Fibroblast of lung (primary cell): ENCODE measurements at regions not wholly inside any gene's neighbourhood (a gene's known extent, or its start where the extent isn't known, plus 50 kb on each side); places are given as distances from the start of the nearest gene placed in this dataset.

Experiments
- DNase-seq, 2 donors: peaks; one replicate each; pipeline versions ENCODE4 v3.0.0 to v3.0.0-alpha.2; 2010; ENCODE audit warnings: low read depth in 2 of 2
- H2AFZ ChIP-seq: 2 replicates; pipeline ENCODE4 v1.5.1; 2012; ENCODE audit warnings: low read length, control low read depth, inconsistent platforms
- H3K27ac ChIP-seq: 2 replicates; pipeline ENCODE4 v1.5.1; 2011; ENCODE audit warnings: low read length, control low read depth; ENCODE audit not compliant: insufficient read depth
- H3K27me3 ChIP-seq: 2 replicates; pipeline ENCODE4 v1.5.1; 2011; ENCODE audit warnings: mild to moderate bottlenecking, low read length; ENCODE audit not compliant: control insufficient read depth, insufficient read depth
- H3K36me3 ChIP-seq: 2 replicates; pipeline ENCODE4 v1.5.1; 2011; ENCODE audit warnings: low read length; ENCODE audit not compliant: control insufficient read depth, insufficient read depth
- H3K4me1 ChIP-seq: 2 replicates; pipeline ENCODE4 v1.5.1; 2011; ENCODE audit warnings: low read length; ENCODE audit not compliant: control insufficient read depth, insufficient read depth; ENCODE audit errors: extremely low read depth
- H3K4me2 ChIP-seq: 2 replicates; pipeline ENCODE4 v1.5.1; 2011; ENCODE audit warnings: low read length, control low read depth; ENCODE audit not compliant: insufficient read depth; ENCODE audit errors: extremely low read depth
- H3K4me3 ChIP-seq, 4 experiments: fragments of 200-600 bp in 1 of 4; sonication (generic) in 1 of 4; replicated peaks in 1 of 4; 2 replicates each; pipeline ENCODE4 v1.5.1; 2011 to 2016; ENCODE audit warnings: low read length in 4 of 4, low read depth in 3 of 4, mild to moderate bottlenecking in 3 of 4, control low read depth in 2 of 4, inconsistent platforms in 1 of 4, mixed read lengths in 1 of 4; ENCODE audit not compliant: insufficient read depth in 1 of 4; ENCODE audit errors: control extremely low read depth in 1 of 4
- H3K79me2 ChIP-seq: 2 replicates; pipeline ENCODE4 v1.5.1; 2012; ENCODE audit warnings: mild to moderate bottlenecking, low read length, inconsistent platforms; ENCODE audit not compliant: control insufficient read depth, insufficient read depth
- H3K9ac ChIP-seq: 2 replicates; pipeline ENCODE4 v1.5.1; 2011; ENCODE audit warnings: mild to moderate bottlenecking, low read length, control low read depth; ENCODE audit not compliant: insufficient read depth
- H3K9me3 ChIP-seq: 2 replicates; pipeline ENCODE4 v1.5.1; 2012; ENCODE audit warnings: low read depth, low read length; ENCODE audit not compliant: control insufficient read depth, insufficient read depth
- H4K20me1 ChIP-seq: 2 replicates; pipeline ENCODE4 v1.5.1; 2011; ENCODE audit warnings: low read length; ENCODE audit not compliant: control insufficient read depth, insufficient read depth; ENCODE audit errors: extremely low read depth
- EZH2 ChIP-seq: IDR thresholded peaks from 2 replicates; pipeline ENCODE4 v1.5.1; 2012; ENCODE audit warnings: low read length, control low read depth, mild to moderate bottlenecking; ENCODE audit errors: missing control alignments
- TF ChIP-seq, protein P1 (sequence below), 2 donors: IDR thresholded peaks in 1 of 2; conservative IDR thresholded peaks in 1 of 2; 1 replicate in 1 of 2; 2 replicates in 1 of 2; pipeline ENCODE4 v1.5.1; 2011 to 2012; ENCODE audit warnings: low read length in 2 of 2, control low read depth in 1 of 2, inconsistent platforms in 1 of 2, low read depth in 1 of 2, mild to moderate bottlenecking in 1 of 2

DNA sequence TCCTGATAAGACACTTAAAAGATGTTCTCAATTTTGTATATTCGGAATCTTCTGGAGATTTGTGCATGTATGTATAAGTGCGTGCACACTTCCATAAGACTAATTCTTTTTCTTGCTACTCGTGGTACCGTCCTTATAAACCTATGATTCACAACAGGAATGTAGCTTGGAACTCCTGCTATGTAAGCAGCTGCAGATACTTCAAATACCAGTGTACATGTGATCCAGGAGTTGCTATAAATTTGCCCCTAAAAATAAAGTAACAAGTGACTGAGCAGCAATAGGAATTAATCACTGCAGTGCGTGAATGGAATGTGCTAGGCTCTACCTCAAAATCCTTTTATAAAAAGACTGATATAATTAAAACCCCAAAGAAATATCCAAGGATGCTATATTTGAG is 214.9 kb downstream of the KLF5 start:
- no peaks in the 10 kb centered on the region for H3K36me3 ChIP-seq
- H3K4me1 ChIP-seq = no peaks in the 10 kb centered on the region
- no peak overlapping the region for H3K4me3 ChIP-seq
- TF ChIP-seq, protein P1, sequence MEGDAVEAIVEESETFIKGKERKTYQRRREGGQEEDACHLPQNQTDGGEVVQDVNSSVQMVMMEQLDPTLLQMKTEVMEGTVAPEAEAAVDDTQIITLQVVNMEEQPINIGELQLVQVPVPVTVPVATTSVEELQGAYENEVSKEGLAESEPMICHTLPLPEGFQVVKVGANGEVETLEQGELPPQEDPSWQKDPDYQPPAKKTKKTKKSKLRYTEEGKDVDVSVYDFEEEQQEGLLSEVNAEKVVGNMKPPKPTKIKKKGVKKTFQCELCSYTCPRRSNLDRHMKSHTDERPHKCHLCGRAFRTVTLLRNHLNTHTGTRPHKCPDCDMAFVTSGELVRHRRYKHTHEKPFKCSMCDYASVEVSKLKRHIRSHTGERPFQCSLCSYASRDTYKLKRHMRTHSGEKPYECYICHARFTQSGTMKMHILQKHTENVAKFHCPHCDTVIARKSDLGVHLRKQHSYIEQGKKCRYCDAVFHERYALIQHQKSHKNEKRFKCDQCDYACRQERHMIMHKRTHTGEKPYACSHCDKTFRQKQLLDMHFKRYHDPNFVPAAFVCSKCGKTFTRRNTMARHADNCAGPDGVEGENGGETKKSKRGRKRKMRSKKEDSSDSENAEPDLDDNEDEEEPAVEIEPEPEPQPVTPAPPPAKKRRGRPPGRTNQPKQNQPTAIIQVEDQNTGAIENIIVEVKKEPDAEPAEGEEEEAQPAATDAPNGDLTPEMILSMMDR (conservative IDR thresholded peaks at IDR 0.05 in 1 of 2, IDR thresholded peaks at IDR 0.05 in 1 of 2; ENCODE audit: low read depth in 1 of 2, low read length in 2 of 2) = no peak
- TF ChIP-seq EZH2 = no peak
- H3K79me2 ChIP-seq = no peaks in the 10 kb centered on the region
- H3K9ac ChIP-seq = no peak overlapping the region
- H3K27me3 ChIP-seq = no peaks in the 10 kb centered on the region
- no peak overlapping the region for H2AFZ ChIP-seq
- DNase-seq = peak; percentile 17 to 97
- no peaks in the 10 kb centered on the region for H3K9me3 ChIP-seq
- no peak overlapping the region for H3K4me2 ChIP-seq
- no peaks in the 10 kb centered on the region for H4K20me1 ChIP-seq
- no peak overlapping the region for H3K27ac ChIP-seq

DNA sequence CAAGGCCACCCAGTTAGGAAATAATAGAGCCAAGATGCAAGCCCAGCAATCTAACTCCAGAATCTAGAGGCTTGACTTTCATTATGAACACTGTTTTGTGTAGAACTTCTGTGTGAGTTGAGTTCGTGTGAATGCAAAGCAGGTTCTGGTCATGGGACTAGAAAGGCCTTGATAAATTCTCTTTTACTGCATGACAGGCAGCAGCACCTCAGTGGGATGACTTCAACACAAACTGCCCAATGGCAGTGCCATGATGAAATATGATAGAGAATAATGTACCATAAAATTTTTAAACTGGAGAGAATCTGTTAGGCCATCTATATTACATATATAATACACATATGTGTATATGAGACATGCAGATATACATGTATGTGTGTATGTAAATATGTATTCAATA is 214.5 kb downstream of the KLF5 start:
- no peak for TF ChIP-seq EZH2
- TF ChIP-seq, protein P1 (conservative IDR thresholded peaks at IDR 0.05 in 1 of 2, IDR thresholded peaks at IDR 0.05 in 1 of 2; ENCODE audit: low read depth in 1 of 2, low read length in 2 of 2) = no peak
- no peak overlapping the region for H3K27ac ChIP-seq
- no peak overlapping the region for H2AFZ ChIP-seq
- H3K9ac ChIP-seq = no peak overlapping the region
- no peaks in the 10 kb centered on the region for H3K4me1 ChIP-seq
- H3K4me3 ChIP-seq = no peak overlapping the region
- H3K9me3 ChIP-seq = no peaks in the 10 kb centered on the region
- DNase-seq = no peak
- no peak overlapping the region for H3K4me2 ChIP-seq
- H3K36me3 ChIP-seq = no peaks in the 10 kb centered on the region
- H3K79me2 ChIP-seq = no peaks in the 10 kb centered on the region
- no peaks in the 10 kb centered on the region for H4K20me1 ChIP-seq
- H3K27me3 ChIP-seq = no peaks in the 10 kb centered on the region

DNA sequence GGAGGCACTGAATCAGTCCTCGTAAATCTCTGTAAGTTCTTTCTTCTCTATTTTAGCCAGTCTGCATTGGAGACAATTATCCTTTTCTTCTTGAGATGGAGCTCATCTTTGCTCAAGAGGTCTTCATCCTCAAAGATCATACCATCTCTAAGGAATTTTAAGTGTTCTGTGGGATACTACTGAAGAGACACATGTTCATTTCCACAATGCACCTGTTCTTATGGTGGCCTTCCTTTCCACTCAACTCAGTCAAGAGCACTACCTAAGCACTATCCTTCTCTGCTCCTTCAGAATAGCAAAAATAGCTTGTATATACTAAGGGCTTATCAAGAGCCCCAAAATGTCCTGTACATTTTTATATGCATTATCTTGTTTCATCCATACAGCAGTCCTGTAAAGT is 214.0 kb downstream of the KLF5 start:
- TF ChIP-seq, protein P1 (conservative IDR thresholded peaks at IDR 0.05 in 1 of 2, IDR thresholded peaks at IDR 0.05 in 1 of 2; ENCODE audit: low read depth in 1 of 2, low read length in 2 of 2) = no peak
- TF ChIP-seq EZH2 = no peak
- Histone ChIP-seq H3K36me3 (no peaks in the 10 kb centered on the region), H4K20me1 (no peaks in the 10 kb centered on the region), H3K4me2 (no peak overlapping the region), H3K79me2 (no peaks in the 10 kb centered on the region), H3K9ac (no peak overlapping the region), H3K4me3 (no peak overlapping the region), H3K9me3 (no peaks in the 10 kb centered on the region), H2AFZ (no peak overlapping the region), H3K27ac (no peak overlapping the region), H3K4me1 (no peaks in the 10 kb centered on the region), H3K27me3 (no peaks in the 10 kb centered on the region)
- DNase-seq = no peak
